OCI-LY3 (cell line): ENCODE measurements at regions not wholly inside any gene's neighbourhood (a gene's known extent, or its start where the extent isn't known, plus 50 kb on each side); places are given as distances from the start of the nearest gene placed in this dataset.

Experiments used
- CTCF ChIP-seq: fragments of 200-600, 300-600 bp; sonication (generic); IDR thresholded peaks from 2 replicates; pipeline ENCODE4 v1.5.1; 2014; ENCODE audit warnings: antibody characterized with exemption, low read length, low read depth
- EZH2phosphoT487 ChIP-seq: fragments of 200-600 bp; shearing (Covaris generic); IDR thresholded peaks from 2 replicates; pipeline ENCODE4 v1.6.1; 2018; ENCODE audit warnings: antibody characterized with exemption, mixed run types, low read depth

- no peak for TF ChIP-seq CTCF
- no peak for TF ChIP-seq EZH2phosphoT487
These were observed 103.7 kb downstream of the TBX3 start for GRCh38 chr12:114580306-114580705.
